ENCODE measurements at regions not wholly inside any gene's neighbourhood (a gene's known extent, or its start where the extent isn't known, plus 50 kb on each side); places are given as distances from the start of the nearest gene placed in this dataset.

DNA sequence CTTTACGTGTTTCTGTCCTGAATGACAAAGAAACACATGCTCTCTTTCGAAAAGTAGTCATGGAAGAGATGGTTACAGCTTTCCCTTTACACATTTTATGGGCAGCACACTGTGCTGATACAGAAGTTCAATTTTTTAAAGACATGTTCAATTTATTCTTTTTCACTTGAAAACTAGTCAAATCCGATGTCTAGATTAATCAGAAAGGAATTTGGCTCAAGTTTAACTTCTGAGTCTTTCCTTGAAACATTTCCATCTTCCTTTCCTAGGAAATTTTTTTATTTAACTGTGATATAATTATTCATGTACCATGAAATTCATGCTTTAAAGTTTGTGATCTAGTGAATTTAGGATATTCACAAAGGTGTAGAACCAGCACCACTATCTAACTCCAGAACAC lies 360.1 kb downstream of the TNS3 start:
- no peaks in the 10 kb centered on the region for H3K9me3 ChIP-seq
- ATAC-seq (no peak), DNase-seq (no peak)
- TF ChIP-seq CTCF (IDR thresholded peaks at IDR 0.05) (no peak), POLR2A (IDR thresholded peaks at IDR 0.05) (no peak)
- H3K27ac ChIP-seq: no peak overlapping the region
- H3K27me3 ChIP-seq: no peaks in the 10 kb centered on the region
- WGBS, 2 donors: 76% methylated on average over 3 of the region's 3 CpGs
- H3K4me3 ChIP-seq: no peak overlapping the region
- H3K4me1 ChIP-seq: no peaks in the 10 kb centered on the region
- no peaks in the 10 kb centered on the region for H3K36me3 ChIP-seq (replicated peaks in 1 of 2; ENCODE audit: insufficient read depth in 1 of 2, low read depth in 2 of 2)
- intact Hi-C loops (cut with DNase I): no loop called here

GRCh38 chr7:47218378-47219176 lies 363.3 kb downstream of the TNS3 start:
- H3K27ac ChIP-seq: no peak overlapping the region
- no peak for ATAC-seq
- no peak for DNase-seq
- H3K36me3 ChIP-seq (replicated peaks in 1 of 2; ENCODE audit: insufficient read depth in 1 of 2, low read depth in 2 of 2): no peaks in the 10 kb centered on the region
- H3K4me1 ChIP-seq: no peaks in the 10 kb centered on the region
- no peaks in the 10 kb centered on the region for H3K9me3 ChIP-seq
- no peak overlapping the region for H3K4me3 ChIP-seq
- intact Hi-C loops (cut with DNase I): no loop called here
- TF ChIP-seq POLR2A (IDR thresholded peaks at IDR 0.05) (no peak), CTCF (IDR thresholded peaks at IDR 0.05) (no peak)
- H3K27me3 ChIP-seq: no peaks in the 10 kb centered on the region
- 80 to 89% methylated on average over 8 to 9 of the region's 9 CpGs for WGBS, 2 donors

GRCh38 chr7:47217570-47218360 lies 364.1 kb downstream of the TNS3 start:
- no peaks in the 10 kb centered on the region for H3K36me3 ChIP-seq (replicated peaks in 1 of 2; ENCODE audit: insufficient read depth in 1 of 2, low read depth in 2 of 2)
- intact Hi-C loops (cut with DNase I): no loop called here
- WGBS, 2 donors: 74 to 79% methylated on average over 7 of the region's 7 CpGs
- TF ChIP-seq CTCF (IDR thresholded peaks at IDR 0.05) (no peak), POLR2A (IDR thresholded peaks at IDR 0.05) (no peak)
- H3K4me3 ChIP-seq: no peak overlapping the region
- H3K27ac ChIP-seq: no peak overlapping the region
- ATAC-seq: no peak
- no peaks in the 10 kb centered on the region for H3K4me1 ChIP-seq
- DNase-seq: no peak
- no peaks in the 10 kb centered on the region for H3K27me3 ChIP-seq
- no peaks in the 10 kb centered on the region for H3K9me3 ChIP-seq

- TF ChIP-seq POLR2A (IDR thresholded peaks at IDR 0.05): no peak
- no peak for TF ChIP-seq CTCF (IDR thresholded peaks at IDR 0.05)
- H3K27me3 ChIP-seq: no peaks in the 10 kb centered on the region
- H3K36me3 ChIP-seq (replicated peaks in 1 of 2; ENCODE audit: insufficient read depth in 1 of 2, low read depth in 2 of 2): no peaks in the 10 kb centered on the region
- H3K4me3 ChIP-seq: no peak overlapping the region
- ATAC-seq (no peak), DNase-seq (no peak)
- no peaks in the 10 kb centered on the region for H3K9me3 ChIP-seq
- 84 to 89% methylated on average over 3 of the region's 3 CpGs for WGBS, 2 donors
- no peak overlapping the region for H3K27ac ChIP-seq
- intact Hi-C loops (cut with DNase I): no loop called here
- H3K4me1 ChIP-seq: peaks cover 3% of the 10 kb centered on the region
Measured at GRCh38 chr7:47217086-47217485, 364.8 kb downstream of the TNS3 start.
